Activated CD4-positive, alpha-beta T cell treated with anti-CD3 and anti-CD28 coated beads for 24 hours (primary cell): ENCODE measurements at regions not wholly inside any gene's neighbourhood (a gene's known extent, or its start where the extent isn't known, plus 50 kb on each side); places are given as distances from the start of the nearest gene placed in this dataset.

Source experiments
- DNase-seq, 2 donors: peaks; one replicate each; pipeline ENCODE4 v3.0.0-alpha.2; 2020; ENCODE audit warnings: low read depth in 2 of 2

DNA sequence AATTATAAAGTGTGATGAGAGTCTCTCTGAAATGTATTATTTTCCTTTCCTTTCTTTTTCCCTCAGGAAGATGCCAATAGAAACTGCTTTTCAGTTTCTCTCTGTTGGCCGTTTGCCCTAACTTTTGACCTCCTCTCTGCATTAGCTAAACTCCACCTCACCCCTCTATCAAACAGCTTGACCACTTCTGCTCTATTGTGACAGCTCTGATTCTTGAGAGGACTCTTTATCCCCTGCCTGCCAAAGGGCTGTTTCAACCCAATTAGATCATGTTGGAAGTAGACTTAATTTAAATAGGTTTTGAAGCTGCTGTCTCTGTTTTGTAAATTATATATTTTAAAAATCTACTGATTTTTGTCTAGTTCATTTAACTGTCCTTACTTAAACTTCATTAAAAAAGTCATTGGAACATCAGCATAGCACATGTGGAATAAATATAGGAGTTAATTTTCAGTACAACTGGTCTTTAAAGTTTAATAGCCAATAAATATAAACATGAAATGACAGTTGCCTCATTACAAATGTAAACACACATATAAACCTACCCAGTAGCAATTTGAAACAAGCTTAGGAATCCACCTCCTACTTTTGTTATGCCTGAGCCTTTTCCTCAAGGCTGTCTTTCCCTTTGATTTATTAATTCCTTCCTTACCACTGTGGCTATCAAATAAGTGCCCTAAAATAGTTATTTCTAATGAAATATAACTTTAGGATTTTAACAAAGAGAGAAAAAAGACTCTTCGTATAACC is 152.0 kb downstream of the CHRM3 start:
- DNase-seq: no peak

DNA sequence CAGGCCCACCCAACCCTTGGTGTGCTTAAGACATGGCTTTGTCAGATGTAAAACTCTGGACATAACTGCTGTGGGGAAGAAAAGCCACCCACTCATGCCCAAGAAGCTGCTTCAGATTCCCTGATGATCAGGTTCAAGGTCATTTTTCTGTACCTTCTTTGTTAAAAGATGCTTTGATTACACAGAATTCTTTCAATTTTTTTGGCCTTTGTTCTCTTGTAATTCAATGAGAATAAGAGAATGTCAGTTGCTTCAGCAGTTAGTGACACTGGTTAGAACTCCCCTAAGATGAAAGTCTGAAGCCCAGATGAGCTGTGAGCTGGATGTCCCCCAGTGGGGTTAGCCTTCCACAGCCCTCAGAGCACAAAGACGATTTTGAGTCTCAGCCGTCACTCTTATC is 152.7 kb downstream of the CHRM3 start:
- DNase-seq: no peak

GRCh38 chr1:239539812-239540211 is 153.4 kb downstream of the CHRM3 start:
- DNase-seq: no peak

DNA sequence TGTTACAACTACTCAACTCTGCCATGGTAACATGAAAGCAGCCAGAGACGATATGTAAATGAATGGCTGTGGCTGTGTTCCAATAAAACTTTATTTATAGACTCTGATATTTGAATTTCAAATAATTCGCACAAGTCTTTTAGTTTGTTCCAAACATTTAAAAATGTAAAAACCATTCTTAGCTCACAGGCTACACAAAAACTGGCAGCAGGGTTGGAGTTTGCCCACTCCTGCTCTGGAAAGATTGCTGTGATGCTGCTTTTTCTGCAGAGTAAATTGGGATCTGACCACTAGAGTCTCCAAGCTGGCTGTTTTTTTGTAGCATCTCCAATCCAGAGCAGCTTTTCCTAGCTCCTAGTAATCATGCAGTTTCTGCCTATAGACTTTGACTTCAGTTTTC is 157.5 kb downstream of the CHRM3 start:
- DNase-seq: no peak

DNA sequence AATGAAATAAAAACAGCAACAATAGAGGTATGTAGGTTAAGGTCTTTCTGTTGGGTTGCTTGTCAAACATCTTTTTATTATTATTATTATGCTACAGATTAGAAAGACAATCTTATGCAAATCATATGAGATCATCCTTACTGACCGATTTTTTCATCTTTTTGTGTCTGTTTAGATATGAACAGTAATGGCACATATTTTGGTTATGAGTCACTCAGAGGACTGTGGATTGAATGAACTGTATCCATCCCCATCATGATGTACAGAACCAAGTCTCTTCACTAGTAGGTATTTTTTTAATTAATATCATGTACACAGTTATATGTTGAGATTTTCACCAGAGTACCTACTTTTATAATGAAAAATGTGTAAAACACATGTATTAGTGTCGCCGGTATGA is 159.1 kb downstream of the CHRM3 start:
- no peak for DNase-seq

- DNase-seq: no peak
These were observed 161.6 kb downstream of the CHRM3 start for GRCh38 chr1:239547987-239548386.

- no peak for DNase-seq
These were observed 163.8 kb downstream of the CHRM3 start for GRCh38 chr1:239550178-239550577.

DNA sequence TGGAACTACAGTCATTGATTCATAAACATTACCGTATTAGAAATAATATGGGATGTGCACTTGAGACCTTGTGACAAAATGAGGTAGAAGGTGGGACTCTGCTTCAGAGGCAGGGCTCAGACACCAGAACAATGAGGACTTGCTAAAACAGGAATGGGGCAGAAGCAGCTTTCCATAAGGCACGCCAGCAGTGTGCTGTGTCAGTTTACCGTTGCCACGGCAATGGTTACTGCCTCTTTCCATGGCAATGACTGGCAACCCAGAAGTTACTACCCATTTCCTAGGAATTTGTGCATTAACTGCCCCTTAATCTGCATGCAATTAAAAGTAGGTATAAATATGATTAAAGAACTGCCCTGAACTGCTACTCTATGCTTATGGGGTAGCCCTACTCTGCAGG is 169.0 kb downstream of the CHRM3 start:
- DNase-seq: no peak

GRCh38 chr1:239558559-239558958 is 172.2 kb downstream of the CHRM3 start:
- DNase-seq: no peak

GRCh38 chr1:239558991-239559390 is 172.6 kb downstream of the CHRM3 start:
- no peak for DNase-seq

DNA sequence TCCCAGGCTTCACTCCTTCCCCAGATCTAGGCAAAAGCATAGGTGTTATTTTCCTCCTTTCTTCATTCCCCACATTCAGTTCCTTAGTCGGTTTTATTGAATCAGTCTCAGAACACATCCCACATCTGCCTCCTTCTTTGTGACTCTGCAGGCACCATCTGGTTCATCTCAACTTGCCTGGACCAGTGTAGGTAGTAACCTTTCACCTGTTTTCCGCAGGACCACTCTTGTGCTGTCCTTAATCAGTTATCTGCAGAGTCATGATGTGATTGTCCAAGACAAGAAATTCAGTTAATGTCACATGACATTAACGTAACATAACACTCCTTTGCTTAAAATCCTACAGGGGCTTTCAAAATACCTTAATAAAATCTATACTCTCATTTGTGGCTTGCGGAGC is 174.6 kb downstream of the CHRM3 start:
- DNase-seq: no peak

- no peak for DNase-seq
These were observed 175.7 kb downstream of the CHRM3 start for GRCh38 chr1:239562095-239562494.

GRCh38 chr1:239563681-239564080 is 177.3 kb downstream of the CHRM3 start:
- no peak for DNase-seq

DNA sequence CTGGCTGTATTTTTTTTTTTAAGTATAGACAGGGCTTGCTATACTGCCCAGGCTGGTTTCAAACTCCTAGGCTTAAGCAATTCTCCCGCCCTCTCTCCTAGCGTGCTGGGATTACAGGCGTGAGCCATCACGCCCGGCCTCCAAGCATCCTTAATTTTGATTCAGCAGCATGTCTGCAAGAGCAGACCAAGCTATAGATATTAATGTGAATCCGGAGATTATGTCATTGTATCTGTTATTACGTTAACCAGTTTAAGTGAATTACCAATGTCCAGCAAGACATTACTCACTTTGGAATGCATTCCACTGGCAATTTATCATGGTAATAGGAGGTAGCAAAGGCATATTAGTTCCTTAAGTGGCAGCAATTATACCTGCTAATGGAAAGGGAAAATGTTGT is 179.7 kb downstream of the CHRM3 start:
- no peak for DNase-seq

DNA sequence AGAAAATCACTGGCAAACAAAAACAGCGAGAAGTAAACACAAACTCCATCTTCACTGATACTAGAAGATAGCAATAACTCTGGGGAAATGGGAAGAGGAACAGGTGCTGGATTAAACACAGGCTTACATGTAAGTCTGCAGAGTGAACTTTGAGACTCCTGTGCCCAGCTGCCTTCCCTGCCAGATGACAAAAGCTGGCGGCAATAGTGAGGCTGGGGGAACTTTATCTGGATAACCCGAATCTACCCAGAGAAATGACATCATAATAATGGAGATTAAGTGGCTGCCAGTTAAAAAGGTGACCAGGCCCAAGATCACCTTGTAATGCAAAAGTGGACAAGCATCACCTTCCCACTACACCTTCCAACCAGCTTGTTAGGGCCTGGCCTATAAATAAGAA is 184.5 kb downstream of the CHRM3 start:
- DNase-seq: no peak

DNA sequence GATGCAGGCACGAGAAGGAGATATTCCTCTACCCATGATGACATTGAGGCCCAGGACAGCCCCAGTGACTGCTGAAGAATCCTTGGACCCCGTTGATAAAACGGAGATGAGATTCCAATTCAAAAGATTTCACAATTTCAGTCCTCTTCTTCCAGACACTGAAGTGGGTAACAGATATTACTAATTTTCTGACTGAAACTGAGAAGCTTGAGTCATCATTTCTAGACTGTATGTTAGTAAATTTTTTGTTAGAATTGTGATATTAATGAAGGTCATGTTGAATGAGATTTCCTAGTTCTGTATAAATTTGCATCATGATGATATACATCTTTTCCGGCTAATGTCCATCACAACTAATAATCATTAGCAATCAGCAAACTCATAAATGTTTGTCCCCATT is 185.8 kb downstream of the CHRM3 start:
- DNase-seq: no peak

- DNase-seq: no peak
These were observed 187.7 kb downstream of the CHRM3 start for GRCh38 chr1:239574112-239574511.

DNA sequence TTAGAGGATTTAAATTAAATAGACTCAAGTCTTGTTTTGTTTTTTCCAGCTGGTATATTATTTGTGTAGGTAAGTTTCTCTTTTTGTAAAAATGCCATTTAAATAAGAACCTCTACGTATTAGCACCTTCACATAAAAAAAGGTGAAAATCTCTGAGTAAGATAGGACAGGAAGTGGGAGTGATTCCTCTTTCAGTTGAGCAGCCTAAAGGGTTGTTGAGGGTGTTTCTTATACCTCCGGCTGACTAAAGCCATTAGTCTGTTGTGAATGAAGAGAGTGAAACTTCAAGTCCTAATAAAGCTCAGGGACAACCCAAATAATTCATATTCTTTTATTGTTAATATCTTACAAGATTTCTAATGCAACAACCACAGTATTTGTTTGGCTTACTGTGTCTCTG is 188.7 kb downstream of the CHRM3 start:
- DNase-seq: no peak

DNA sequence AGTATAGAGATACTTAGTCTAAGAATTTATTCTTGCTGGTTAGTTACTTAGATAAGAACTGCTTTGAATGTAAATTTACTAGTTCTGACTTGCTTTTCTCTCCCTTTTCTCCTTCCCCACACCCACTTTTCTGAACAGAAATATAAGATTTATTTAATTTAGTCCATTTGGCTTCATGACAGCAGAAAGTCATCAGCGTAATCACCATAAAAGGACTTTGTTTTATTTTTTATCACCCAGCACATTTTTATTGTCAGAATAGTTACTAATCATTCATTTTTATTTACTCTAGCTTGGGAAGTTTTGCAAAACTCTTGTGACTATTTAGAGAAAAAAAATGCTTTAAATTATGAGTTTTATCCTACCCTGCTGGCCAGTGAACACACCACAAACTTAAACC is 197.2 kb downstream of the CHRM3 start:
- DNase-seq: no peak

- DNase-seq: no peak
These were observed 199.8 kb downstream of the CHRM3 start for GRCh38 chr1:239586128-239586527.

DNA sequence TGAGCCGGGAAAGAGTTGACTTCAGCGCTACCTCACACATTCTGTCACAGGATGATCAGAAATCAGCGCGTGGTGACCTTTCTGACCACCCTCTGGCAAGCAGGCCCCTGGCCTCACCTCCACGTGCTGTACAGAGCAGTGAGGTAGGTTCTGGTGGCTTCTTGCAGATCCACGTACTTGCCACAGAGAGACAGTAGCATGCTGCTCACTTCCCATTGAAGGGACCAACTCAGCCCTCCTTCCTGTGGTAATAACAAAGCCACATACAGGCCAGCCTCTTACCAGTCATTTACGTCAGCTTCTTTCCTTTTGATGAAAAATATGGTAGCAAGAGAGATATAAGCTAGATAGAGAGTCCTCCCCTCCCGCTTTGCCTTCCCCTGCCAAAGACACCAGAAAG is 200.7 kb downstream of the CHRM3 start:
- DNase-seq: no peak

- DNase-seq: no peak
These were observed 201.4 kb downstream of the CHRM3 start for GRCh38 chr1:239587574-239588369.

GRCh38 chr1:239590556-239590955 is 204.2 kb downstream of the CHRM3 start:
- DNase-seq: no peak
